ENCODE measurements at regions not wholly inside any gene's neighbourhood (a gene's known extent, or its start where the extent isn't known, plus 50 kb on each side); places are given as distances from the start of the nearest gene placed in this dataset.

DNA sequence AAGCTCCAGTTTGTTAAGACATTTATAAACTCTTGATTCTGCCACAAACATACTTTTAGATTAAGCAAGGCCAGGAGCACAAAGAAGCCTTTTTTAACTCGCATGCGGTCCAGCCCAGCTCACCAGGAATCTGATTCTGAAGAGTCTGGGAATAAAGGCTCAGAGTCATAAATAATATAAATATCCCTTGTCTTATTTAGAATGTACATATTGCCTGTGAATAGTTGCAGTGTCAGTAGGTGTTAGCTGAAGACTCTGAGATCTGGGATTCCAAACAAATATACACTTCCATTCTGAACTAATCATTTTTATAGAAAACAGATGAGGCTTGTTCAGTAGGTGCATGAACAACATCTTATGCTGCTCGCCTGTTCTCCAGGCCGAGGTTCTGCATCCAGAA, 59.1 kb upstream of the ELAC2 start:
- no peak for DNase-seq

DNA sequence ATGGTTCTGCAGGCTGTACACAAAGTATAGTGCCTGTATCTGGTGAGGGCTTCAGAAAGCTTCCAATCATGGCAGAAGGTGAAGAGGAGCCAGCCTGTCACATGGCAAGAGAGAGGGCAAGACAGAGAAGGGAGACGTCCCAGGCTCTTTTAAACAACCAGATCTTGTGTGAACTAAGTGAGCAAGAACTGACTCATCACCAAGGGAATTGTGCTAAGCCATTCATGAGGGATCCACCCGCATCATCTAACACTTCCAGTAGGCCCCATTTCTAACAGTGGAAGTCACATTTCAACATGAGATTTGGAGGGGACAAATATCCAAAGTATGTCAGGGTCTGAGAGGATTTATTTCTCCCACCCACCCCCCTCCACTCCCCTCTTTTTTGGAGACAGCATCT, 56.2 kb upstream of the ELAC2 start:
- no peak for DNase-seq

DNA sequence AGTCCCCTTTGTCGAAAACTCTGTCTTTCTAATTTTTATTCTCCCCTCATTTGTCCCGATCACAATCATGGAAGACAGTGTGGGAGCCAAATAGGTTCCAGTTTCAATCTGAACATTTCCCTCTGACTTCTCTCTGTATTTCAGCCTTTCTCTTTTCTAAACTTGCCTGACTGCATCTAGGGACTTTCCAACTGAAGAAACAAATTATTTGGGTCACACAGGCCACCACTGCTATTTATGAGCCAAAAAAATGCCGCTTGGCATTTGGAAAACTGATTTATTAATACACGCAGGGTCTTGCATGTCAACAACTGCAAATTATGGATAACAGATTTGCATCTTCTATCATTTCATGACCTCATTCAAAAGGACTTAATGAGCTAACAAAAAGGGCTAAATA, 55.2 kb upstream of the ELAC2 start:
- DNase-seq, result no peak

DNA sequence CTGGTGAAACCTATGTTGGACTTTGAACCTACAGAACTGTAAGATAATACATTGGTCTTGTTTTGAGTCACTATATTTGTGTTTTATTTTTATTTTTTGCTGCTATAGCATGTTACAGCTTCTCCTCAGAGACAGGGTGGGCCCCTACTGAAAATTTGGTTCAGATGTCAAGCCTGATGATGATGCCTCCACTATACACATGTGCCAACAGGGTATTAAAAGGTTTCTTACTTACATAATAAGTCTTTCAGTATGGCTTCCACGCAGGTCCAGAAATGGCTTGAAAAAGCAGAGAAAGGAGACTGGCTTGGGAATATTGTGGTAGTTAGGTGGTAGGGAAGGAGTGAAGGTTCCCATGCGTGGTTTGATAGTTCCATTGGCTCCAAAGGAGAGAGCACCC, 52.9 kb upstream of the ELAC2 start:
- no peak for DNase-seq

DNA sequence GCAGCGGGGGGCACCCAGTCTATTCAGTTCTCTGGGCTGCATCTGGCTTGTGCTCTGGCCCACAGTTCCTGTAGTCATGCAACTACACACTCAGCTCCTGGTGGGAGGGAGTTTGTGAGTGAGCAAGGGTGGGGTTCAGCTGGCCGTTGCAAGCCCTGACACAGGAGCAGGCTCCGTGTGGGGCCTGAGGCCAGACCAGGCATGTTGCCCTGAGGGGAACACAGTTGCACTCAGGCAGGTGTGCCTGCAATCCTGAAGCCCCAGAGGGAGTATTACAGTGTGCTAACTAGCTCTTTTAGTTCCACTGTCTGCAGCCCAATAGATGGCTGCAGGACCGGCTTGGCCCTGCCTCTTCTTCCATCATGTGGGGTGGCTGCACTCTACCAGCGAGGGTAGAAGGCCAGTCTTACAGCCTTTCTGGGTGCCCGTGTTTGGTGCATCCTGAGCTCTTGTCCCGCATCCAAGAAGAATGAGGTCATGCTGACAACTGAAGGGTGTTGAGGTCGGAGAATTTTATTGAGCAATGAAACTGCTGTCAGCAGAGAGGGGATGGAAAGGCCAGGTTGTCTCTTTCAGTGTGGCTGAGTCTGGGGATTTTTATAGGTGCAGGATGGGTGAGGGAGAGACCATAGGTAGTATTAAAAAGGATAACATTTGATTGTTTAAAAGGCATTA, 49.9 kb upstream of the ELAC2 start:
- no peak for DNase-seq
